ENCODE measurements at regions not wholly inside any gene's neighbourhood (a gene's known extent, or its start where the extent isn't known, plus 50 kb on each side); places are given as distances from the start of the nearest gene placed in this dataset.

DNA sequence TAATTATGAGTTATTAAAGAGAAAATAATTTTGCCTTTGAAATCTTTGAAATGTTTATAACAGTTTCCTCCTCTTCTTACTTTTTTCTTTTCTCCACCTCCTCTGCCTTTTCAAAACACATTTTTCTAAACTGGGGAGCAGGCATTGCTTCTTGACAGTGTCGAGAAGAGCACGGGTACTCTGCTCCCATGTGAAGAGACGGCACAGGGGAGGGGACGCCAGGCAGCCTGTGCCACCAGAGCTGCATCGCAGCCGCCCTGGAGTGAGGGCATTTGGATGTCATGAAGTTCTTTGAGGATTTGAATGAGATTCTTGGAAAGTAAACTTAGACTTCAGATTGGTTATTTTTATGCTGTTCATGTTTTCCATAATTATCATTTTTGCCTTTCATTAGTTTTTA lies 149.7 kb downstream of the ACTR3B start:
- TF ChIP-seq, protein P1, sequence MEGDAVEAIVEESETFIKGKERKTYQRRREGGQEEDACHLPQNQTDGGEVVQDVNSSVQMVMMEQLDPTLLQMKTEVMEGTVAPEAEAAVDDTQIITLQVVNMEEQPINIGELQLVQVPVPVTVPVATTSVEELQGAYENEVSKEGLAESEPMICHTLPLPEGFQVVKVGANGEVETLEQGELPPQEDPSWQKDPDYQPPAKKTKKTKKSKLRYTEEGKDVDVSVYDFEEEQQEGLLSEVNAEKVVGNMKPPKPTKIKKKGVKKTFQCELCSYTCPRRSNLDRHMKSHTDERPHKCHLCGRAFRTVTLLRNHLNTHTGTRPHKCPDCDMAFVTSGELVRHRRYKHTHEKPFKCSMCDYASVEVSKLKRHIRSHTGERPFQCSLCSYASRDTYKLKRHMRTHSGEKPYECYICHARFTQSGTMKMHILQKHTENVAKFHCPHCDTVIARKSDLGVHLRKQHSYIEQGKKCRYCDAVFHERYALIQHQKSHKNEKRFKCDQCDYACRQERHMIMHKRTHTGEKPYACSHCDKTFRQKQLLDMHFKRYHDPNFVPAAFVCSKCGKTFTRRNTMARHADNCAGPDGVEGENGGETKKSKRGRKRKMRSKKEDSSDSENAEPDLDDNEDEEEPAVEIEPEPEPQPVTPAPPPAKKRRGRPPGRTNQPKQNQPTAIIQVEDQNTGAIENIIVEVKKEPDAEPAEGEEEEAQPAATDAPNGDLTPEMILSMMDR (IDR thresholded peaks at IDR 0.05; ENCODE audit: low read depth, low read length) = no peak
- TF ChIP-seq EZH2phosphoT487 (IDR thresholded peaks at IDR 0.05; ENCODE audit: low read depth) = no peak
